HS-27A (cell line): ENCODE measurements at regions not wholly inside any gene's neighbourhood (a gene's known extent, or its start where the extent isn't known, plus 50 kb on each side); places are given as distances from the start of the nearest gene placed in this dataset.

ENCODE experiments used
- DNase-seq: peaks from one replicate; pipeline ENCODE4 v3.0.0-alpha.2; 2012; ENCODE audit warnings: low read depth, missing footprints

DNA sequence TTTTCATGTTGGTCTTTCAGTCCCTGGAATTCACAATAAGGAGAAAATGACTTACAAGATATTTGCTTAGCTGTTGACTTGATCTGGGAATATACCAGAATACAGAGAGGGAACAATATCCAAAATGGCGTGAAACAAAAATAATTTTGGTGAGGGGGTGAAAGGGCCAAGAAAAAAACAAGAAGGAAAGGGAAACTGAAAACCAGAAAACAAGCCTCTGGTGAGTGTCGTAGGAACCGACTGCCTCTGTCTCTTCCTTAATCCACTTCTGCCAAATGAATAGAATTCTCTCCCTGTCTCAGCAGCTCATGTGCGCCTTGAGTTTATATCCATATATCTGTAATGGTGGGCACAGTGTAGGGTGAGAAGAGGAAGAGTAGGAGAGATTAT lies 367.6 kb downstream of the ETS1 start:
- DNase-seq, result no peak

DNA sequence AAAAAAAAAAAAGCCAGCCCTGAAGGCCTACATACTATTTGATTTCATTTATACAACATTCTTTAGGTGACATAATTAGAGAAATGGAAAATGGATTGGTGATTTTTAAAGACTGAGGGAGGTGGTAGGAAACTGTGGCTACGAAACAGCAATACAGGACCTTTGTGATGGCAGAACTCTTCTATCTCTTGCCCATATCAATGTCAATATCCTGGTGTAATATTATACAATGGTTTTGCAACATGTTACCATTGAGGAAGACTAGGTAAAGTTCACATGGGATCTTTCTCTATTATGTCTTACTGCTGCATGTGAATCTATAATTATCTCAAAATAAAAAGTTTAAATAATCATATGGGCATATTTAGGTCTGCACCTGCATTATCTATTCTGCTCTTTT lies 371.2 kb downstream of the ETS1 start:
- DNase-seq, result no peak

DNA sequence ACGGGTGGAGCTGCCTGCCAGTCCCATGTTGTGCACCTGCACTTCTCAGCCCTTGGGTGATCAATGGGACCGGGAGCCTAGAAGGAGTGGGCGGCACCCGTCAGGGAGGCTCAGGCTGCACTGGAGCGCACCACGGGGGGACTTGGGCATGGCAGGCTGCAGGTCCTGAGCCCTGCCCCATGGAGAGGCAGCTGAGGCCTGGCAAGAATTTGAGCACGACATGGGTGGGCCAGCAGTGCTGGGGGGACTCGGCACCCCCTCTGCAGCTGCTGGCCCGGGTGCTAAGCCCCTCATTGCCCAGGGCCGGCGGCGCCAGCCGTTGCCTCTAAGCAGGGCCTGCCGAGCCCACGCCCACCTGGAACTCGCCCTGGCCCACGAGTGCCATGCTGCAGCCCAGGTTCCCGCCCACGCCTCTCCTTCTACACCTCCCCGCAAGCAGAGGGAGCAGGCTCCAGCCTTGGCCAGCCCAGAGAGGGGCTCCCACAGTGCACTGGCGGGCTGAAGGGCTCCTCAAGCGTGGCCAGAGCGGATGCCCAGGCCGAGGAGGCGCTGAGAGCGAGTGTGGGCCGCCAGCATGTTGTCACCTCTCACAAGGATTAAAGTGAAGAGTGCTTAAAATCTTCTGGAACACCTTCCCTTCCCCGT lies 372.0 kb downstream of the ETS1 start:
- no peak for DNase-seq

- DNase-seq, result no peak
These were observed 373.1 kb downstream of the ETS1 start for GRCh38 chr11:128214263-128214662.

DNA sequence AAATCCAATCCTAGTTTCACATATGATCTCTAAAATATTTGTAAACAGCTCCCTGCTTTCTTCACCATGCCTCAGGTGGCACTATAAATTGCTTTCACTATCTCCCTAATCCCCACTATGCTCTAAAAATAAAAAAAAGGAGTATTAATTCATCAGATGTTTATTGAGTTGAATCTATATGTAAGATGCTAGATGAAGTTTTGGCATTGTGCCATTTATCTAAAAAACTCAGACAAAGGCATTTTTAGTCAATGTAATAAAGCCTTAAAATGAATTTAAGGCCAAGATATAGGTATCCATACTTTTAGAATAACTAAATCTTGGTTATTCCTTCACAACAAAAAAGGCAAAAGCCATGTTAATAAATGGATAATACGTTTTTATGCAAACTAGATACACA lies 373.9 kb downstream of the ETS1 start:
- no peak for DNase-seq

DNA sequence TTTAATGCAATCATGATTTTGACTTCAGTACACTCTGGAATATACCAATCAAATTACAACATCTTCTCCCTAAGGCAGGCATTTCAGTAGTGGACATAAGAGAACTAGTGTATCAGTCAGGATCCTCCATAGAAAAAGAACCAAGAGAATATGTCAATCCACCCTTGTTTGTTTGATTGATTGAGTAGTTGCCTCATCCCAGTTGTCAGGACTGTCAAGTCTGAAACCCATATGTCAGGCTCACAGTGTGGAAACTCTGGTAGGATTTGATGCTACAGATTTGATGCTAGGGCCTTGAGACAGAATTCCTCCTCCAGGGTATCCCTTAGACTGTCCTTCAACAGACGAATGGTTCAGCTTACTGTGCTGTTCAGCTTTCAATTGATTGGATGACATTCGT lies 375.0 kb downstream of the ETS1 start:
- no peak for DNase-seq

- peak; percentile 82 for DNase-seq
These were observed 377.0 kb downstream of the ETS1 start for GRCh38 chr11:128210148-128210940.

- DNase-seq, result no peak
These were observed 378.3 kb downstream of the ETS1 start for GRCh38 chr11:128209138-128209435.

DNA sequence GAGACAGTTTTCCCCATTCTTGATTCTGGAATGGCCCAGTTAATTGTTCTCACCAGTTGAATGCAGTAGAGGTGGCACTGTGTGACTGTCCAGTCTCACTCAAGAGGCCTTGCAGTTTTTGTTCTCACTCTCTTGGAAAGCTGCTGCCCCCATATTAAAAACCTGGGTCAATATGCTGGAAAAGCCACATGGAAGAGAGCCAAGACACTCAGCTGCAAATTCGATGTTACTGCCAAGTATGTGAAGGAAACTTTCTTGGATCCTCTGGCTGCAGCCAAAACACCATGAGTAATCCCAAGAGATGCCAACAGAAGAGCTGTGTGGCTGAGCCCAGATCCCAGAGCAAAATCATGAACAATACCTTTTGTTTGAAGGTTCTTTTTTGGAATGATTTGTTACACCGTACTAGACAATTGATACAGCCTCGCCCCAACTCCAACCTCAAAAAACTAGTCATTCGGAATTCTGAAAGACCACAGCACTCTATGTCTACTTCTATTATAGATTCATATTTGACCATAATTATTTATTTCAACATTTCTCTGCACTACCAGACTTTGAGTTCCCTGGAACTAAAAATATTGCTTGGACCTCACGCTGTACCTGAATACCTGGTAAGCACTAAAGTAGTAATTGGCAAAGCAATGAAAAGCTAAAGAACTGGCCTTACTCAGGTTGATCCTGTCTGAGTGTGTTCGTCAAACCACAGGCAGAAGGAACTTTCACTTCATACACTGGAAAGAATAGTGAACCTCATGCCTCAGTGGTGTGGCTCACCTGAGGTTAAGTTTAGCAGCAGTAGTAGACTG lies 378.8 kb downstream of the ETS1 start:
- peak; percentile 65 for DNase-seq

GRCh38 chr11:128207861-128208321 lies 379.5 kb downstream of the ETS1 start:
- DNase-seq, result peak; percentile 66

GRCh38 chr11:128206461-128206860 lies 380.9 kb downstream of the ETS1 start:
- no peak for DNase-seq

- no peak for DNase-seq
These were observed 381.6 kb downstream of the ETS1 start for GRCh38 chr11:128205796-128206195.

- DNase-seq, result no peak
These were observed 382.5 kb downstream of the ETS1 start for GRCh38 chr11:128204898-128205297.

DNA sequence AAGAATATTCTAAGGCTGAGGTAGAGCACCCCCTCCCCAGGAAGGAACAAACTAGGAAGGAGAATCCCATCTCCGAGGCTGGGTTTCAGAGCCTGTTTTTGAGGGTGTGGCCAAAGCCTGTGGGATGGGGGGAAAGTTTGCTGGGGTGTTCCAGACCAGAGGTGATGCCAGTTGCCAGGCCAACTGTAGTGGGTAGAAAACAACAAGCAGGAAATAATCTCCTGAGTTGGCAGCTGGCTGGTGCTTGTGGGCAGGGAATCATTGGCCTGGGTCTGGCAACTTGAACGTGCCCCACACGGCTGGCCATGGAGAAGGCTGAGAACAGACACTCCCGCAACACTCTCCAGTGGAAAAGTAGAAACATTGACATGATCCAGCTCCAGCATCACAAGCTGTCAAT lies 385.6 kb downstream of the ETS1 start:
- no peak for DNase-seq

DNA sequence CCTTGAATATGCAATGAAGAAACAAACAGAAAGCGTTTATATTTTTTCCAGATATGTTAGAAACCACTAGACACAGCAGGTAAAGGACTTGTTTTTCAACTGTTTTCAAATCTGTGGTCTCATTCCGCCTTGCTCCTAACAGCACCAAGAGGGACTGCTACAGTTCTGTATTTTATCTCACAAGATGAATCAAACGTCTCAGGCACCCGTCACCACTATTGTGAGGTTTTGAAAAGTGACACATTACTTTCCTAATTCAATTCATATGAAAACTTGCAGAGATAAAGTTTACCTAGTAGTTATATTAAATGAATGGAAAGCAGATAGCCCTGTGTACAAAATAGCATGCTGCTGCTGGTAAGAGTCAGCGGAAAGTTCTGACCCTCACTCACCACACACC lies 386.3 kb downstream of the ETS1 start:
- DNase-seq, result no peak

DNA sequence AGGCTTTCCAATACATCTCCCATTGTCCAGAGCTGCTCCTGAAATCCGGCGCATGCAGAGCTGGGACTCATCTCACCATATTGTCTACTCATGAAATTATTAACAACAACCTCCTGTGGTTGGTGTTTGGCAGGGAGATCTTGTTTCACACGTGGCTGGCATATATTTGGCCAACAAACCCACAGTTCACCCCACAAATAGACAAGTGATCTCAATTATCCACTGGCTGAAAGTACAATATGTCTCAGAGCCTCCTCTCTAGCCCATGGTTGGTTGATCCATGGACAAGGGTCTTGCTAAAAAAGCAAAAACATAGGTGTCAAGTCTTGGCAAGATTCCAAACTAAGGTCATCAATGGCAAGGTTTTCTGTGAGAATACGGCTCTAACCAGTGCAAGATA lies 386.9 kb downstream of the ETS1 start:
- no peak for DNase-seq

DNA sequence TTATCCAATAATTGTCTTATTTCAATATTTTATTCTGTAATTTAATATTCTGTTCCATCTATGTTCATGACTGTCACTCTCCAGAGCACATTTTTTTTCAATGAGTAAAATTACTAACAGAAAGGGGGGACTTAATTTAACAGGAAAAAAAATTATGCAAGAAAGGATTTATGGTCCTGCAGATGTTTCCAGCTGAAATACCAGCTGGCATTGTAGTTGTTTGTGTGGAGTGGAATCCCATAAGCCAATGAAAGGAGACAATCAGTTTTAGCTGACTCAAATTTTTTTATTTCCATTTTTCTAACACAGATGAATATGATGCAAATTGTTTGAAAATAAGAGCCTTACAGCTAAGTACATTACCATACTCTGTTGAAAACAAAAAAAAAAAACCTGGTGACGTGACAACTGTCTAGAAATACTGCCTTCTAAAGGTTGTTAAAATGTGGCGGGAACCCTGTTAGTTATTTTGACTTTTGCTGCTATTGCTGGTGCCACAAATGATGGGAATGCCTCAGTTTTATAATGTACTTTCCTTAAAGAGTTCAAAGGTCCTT lies 389.1 kb downstream of the ETS1 start:
- DNase-seq, result no peak

GRCh38 chr11:128196235-128196634 lies 391.1 kb downstream of the ETS1 start:
- DNase-seq, result no peak

GRCh38 chr11:128195756-128196155 lies 391.6 kb downstream of the ETS1 start:
- DNase-seq, result no peak

DNA sequence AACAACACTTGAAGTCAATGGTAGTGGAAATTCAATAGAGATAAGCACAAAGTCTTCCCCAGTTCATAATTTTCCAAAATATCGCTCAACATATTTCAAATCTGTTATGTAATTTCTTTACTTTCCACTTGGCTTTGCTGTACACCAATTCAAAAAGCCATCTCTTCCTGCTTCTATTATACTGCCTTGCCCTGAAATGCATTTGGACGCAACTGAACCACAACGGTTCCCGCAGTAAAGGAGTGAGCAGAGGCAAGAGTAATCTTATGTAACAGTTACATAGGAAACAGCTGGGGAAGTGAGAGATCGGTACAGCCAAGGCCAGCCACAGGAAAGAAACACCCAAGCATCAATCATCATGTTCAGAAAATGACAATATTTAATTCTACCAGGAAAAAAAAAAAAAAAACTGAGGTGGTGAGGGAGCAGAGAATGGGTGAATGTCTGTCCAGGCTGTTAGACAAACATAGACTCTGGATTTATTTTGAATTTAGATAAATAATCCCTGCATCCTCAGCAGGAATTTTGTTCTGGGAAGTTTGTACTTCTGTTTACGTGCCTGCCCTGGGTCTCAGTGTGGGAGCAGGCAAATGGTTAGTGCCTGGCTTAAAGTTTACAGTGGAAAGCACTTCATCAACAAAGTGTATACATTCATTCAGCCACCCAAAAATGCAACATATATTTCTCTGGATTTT lies 392.2 kb downstream of the ETS1 start:
- no peak for DNase-seq

DNA sequence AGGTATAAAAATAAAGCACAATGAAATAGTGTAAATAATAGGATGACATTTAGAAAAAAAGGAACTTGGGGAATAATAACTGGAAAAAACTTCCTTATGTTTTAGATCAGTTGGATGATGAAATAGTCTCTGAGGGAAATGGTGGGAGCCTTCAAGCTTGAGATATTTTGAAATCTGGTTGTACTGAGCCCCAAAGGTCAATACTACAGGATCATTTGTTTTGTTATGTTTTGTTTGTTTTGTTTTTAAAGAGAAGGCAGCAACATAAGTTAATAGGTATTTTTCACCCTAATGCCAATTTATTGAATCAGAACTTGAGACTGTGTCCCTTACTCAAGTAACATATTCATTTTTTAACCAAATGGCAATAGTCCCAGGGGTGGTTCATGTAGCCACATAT lies 393.1 kb downstream of the ETS1 start:
- DNase-seq, result no peak

DNA sequence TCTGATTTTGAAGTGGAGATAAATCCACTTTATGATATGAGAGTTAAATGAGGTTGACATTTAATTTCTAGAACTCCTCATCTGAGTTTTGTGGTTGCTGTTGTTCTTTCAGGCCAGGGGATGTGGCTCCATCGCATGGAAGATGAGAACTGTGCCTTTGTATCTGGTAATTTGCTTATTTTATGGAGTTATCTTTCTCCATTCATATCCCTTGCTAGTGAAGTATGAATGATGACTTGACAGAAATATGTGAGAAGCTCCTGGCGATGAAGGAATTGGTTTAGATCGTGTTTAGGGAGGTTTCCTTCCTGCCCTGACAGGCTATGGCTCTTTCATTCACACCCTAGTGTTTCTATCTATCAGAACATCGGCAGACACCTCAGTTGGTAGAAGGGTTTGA lies 393.7 kb downstream of the ETS1 start:
- no peak for DNase-seq
